H1 (cell line): ENCODE measurements at regions not wholly inside any gene's neighbourhood (a gene's known extent, or its start where the extent isn't known, plus 50 kb on each side); places are given as distances from the start of the nearest gene placed in this dataset.

Source experiments
- CTCF ChIA-PET: fragments of 300-600 bp; sonication (Branson Sonifier 250); formaldehyde crosslinking; loops from one replicate; lab custom pipeline; 2021; ENCODE audit not compliant: partially characterized antibody; lab: Charles Lee
- POLR2A ChIA-PET: fragments of 300-600 bp; sonication (Branson Sonifier 250); formaldehyde crosslinking; loops from one replicate; lab custom pipeline; 2021; ENCODE audit warnings: inconsistent platforms; ENCODE audit not compliant: partially characterized antibody; lab: Charles Lee
- DNase-seq, 2 experiments: peaks; one replicate each; pipeline versions ENCODE4 v3.0.0 to v3.0.0-alpha.2; 2010 to 2022; ENCODE audit warnings: low spot score in 2 of 2, low read depth in 1 of 2, mixed read lengths in 1 of 2
- FAIRE-seq: peaks from 2 replicates; lab custom pipeline; 2011; peaks lifted over from hg19 to GRCh38; lab: Jason Lieb, UNC
- H2AFZ ChIP-seq: 2 replicates; pipeline ENCODE4 v1.8.1; 2012; ENCODE audit warnings: low read length, inconsistent platforms
- H2AK5ac ChIP-seq: 2 replicates; pipeline ENCODE4 v1.6.1; 2013; ENCODE audit warnings: low read depth, low read length
- H2BK120ac ChIP-seq: replicated peaks from 2 replicates; pipeline ENCODE3; 2013; ENCODE audit warnings: low read depth, low read length, inconsistent platforms
- H2BK12ac ChIP-seq: 2 replicates; pipeline ENCODE4 v1.6.1; 2013; ENCODE audit warnings: low read depth, low read length
- H2BK15ac ChIP-seq: 2 replicates; pipeline ENCODE4 v1.6.1; 2013; ENCODE audit warnings: low read length
- H2BK20ac ChIP-seq: 2 replicates; pipeline ENCODE4 v1.6.1; 2013; ENCODE audit warnings: low read length
- H2BK5ac ChIP-seq: 2 replicates; pipeline ENCODE4 v1.6.1; 2013; ENCODE audit warnings: low read depth, low read length
- H3K14ac ChIP-seq: 2 replicates; pipeline ENCODE4 v1.6.1; 2013; ENCODE audit warnings: inconsistent platforms; ENCODE audit not compliant: insufficient read length
- H3K18ac ChIP-seq: 2 replicates; pipeline ENCODE4 v1.6.1; 2013; ENCODE audit warnings: low read length; ENCODE audit errors: extremely low read depth
- H3K23ac ChIP-seq: 2 replicates; pipeline ENCODE4 v1.6.1; 2013; ENCODE audit warnings: inconsistent platforms; ENCODE audit not compliant: insufficient read length
- H3K23me2 ChIP-seq: 2 replicates; pipeline ENCODE4 v1.6.1; 2013; ENCODE audit warnings: low read depth, low read length
- H3K27ac ChIP-seq: 2 replicates; pipeline ENCODE4 v1.6.1; 2011; ENCODE audit warnings: low read depth, low read length, inconsistent platforms
- H3K27me3 ChIP-seq, 4 experiments: replicated peaks in 1 of 4; 1 replicate in 1 of 4; 2 replicates in 3 of 4; pipeline versions ENCODE4 v1.6.1 to v1.8.1; 2011 to 2013; ENCODE audit warnings: low read length in 3 of 4, mild to moderate bottlenecking in 3 of 4, inconsistent platforms in 2 of 4, mixed read lengths in 2 of 4, moderate library complexity in 1 of 4; ENCODE audit not compliant: control insufficient read depth in 3 of 4, insufficient read depth in 3 of 4; ENCODE audit errors: extremely low read depth in 1 of 4
- H3K36me3 ChIP-seq, 4 experiments: 2 replicates each; pipeline versions ENCODE4 v1.6.1 to v1.8.1; 2011 to 2013; ENCODE audit warnings: mild to moderate bottlenecking in 4 of 4, low read length in 3 of 4, moderate library complexity in 2 of 4, control low read depth in 1 of 4, inconsistent platforms in 1 of 4; ENCODE audit not compliant: insufficient read depth in 4 of 4, control insufficient read depth in 2 of 4
- H3K4ac ChIP-seq: replicated peaks from 2 replicates; pipeline ENCODE3; 2013; ENCODE audit warnings: low read length, low read depth, mixed read lengths, inconsistent platforms; ENCODE audit not compliant: insufficient read length
- H3K4me1 ChIP-seq, 4 experiments: replicated peaks in 1 of 4; 1 replicate in 1 of 4; 2 replicates in 3 of 4; pipeline versions ENCODE4 v1.6.1 to v1.8.1; 2011 to 2013; ENCODE audit warnings: low read length in 3 of 4, inconsistent platforms in 2 of 4, mixed read lengths in 1 of 4; ENCODE audit not compliant: insufficient read depth in 4 of 4, control insufficient read depth in 3 of 4
- H3K4me2 ChIP-seq, 2 experiments: 2 replicates each; pipeline versions ENCODE4 v1.6.1 to v1.8.1; 2011 to 2013; ENCODE audit warnings: low read depth in 2 of 2, low read length in 2 of 2, control low read depth in 1 of 2, inconsistent platforms in 1 of 2, mild to moderate bottlenecking in 1 of 2; ENCODE audit not compliant: insufficient read depth in 1 of 2
- H3K4me3 ChIP-seq, 4 experiments: fragments of 200-600, 300-600 bp in 1 of 4; sonication (generic), shearing (Covaris generic), sonication (Bioruptor Twin) in 1 of 4; 2 replicates each; pipeline versions ENCODE4 v1.5.1 to v1.8.1; 2011 to 2016; ENCODE audit warnings: low read length in 4 of 4, low read depth in 3 of 4, control low read depth in 2 of 4, inconsistent platforms in 2 of 4, mild to moderate bottlenecking in 2 of 4, mixed read lengths in 1 of 4, moderate library complexity in 1 of 4; ENCODE audit not compliant: insufficient read depth in 2 of 4; ENCODE audit errors: extremely low read depth in 1 of 4
- H3K56ac ChIP-seq: replicated peaks from 2 replicates; pipeline ENCODE3; 2013; ENCODE audit warnings: low read depth, mild to moderate bottlenecking, mixed read lengths, low read length, inconsistent platforms; ENCODE audit not compliant: insufficient read length
- H3K79me1 ChIP-seq: 2 replicates; pipeline ENCODE4 v1.6.1; 2013; ENCODE audit warnings: low read depth, low read length, control low read depth
- H3K79me2 ChIP-seq, 2 experiments: 2 replicates each; pipeline versions ENCODE4 v1.6.1 to v1.8.1; 2012 to 2013; ENCODE audit warnings: low read length in 2 of 2, mild to moderate bottlenecking in 2 of 2, inconsistent platforms in 1 of 2; ENCODE audit not compliant: insufficient read depth in 2 of 2, control insufficient read depth in 1 of 2
- H3K9ac ChIP-seq, 4 experiments: replicated peaks in 1 of 4; 1 replicate in 1 of 4; 2 replicates in 3 of 4; pipeline versions ENCODE4 v1.6.1 to v1.8.1; 2011 to 2013; ENCODE audit warnings: low read depth in 3 of 4, low read length in 3 of 4, control low read depth in 2 of 4, mild to moderate bottlenecking in 2 of 4, moderate library complexity in 2 of 4, inconsistent platforms in 1 of 4; ENCODE audit errors: extremely low read depth in 1 of 4
- H3K9me3 ChIP-seq, 2 experiments: 2 replicates each; pipeline versions ENCODE4 v1.6.1 to v1.8.1; 2012 to 2013; ENCODE audit warnings: mild to moderate bottlenecking in 2 of 2, moderate library complexity in 2 of 2, control low read depth in 1 of 2, inconsistent platforms in 1 of 2, low read depth in 1 of 2, low read length in 1 of 2, mixed read lengths in 1 of 2; ENCODE audit not compliant: insufficient read depth in 2 of 2
- H4K20me1 ChIP-seq, 2 experiments: replicated peaks in 1 of 2; 2 replicates each; pipeline versions ENCODE3 to v1.8.1; 2011 to 2013; ENCODE audit warnings: inconsistent platforms in 2 of 2, low read length in 2 of 2, mild to moderate bottlenecking in 1 of 2; ENCODE audit not compliant: insufficient read depth in 2 of 2, control insufficient read depth in 1 of 2
- H4K5ac ChIP-seq: 2 replicates; pipeline ENCODE4 v1.6.1; 2013; ENCODE audit warnings: low read length, low read depth, mixed read lengths, inconsistent platforms; ENCODE audit not compliant: insufficient read length
- H4K8ac ChIP-seq: 2 replicates; pipeline ENCODE4 v1.8.0; 2013; ENCODE audit warnings: mild to moderate bottlenecking, moderate library complexity, low read length, inconsistent platforms; ENCODE audit not compliant: insufficient read depth; ENCODE audit errors: extremely low read depth
- H4K91ac ChIP-seq: replicated peaks from 2 replicates; pipeline ENCODE3; 2013; ENCODE audit warnings: low read length, mixed read lengths, inconsistent platforms; ENCODE audit not compliant: insufficient read length
- CREB1 ChIP-seq: IDR thresholded peaks from 2 replicates; pipeline ENCODE4 v1.6.1; 2012; ENCODE audit warnings: inconsistent platforms
- EGR1 ChIP-seq: IDR thresholded peaks from 2 replicates; pipeline ENCODE4 v1.6.1; 2011; ENCODE audit warnings: low read depth, low read length, borderline replicate concordance
- JUN ChIP-seq: IDR thresholded peaks from 2 replicates; pipeline ENCODE4 v1.6.1; 2011; ENCODE audit warnings: low read depth, mild to moderate bottlenecking, improper control_type of control experiment, low read length
- KDM5A ChIP-seq: fragments of 200-600 bp; IDR thresholded peaks from 2 replicates; pipeline ENCODE4 v1.7.1; 2012; ENCODE audit warnings: mild to moderate bottlenecking, low read length, inconsistent platforms, mixed read lengths
- MAX ChIP-seq: IDR thresholded peaks from 2 replicates; pipeline ENCODE4 v1.6.1; 2012; ENCODE audit warnings: inconsistent platforms
- POLR2A ChIP-seq, 2 experiments: IDR thresholded peaks; 1 replicate in 1 of 2; 2 replicates in 1 of 2; pipeline ENCODE4 v1.6.1; 2011; ENCODE audit warnings: low read depth in 2 of 2, low read length in 2 of 2, mild to moderate bottlenecking in 2 of 2; ENCODE audit errors: control extremely low read depth in 1 of 2
- RFX5 ChIP-seq: IDR thresholded peaks from 2 replicates; pipeline ENCODE4 v1.6.1; 2011; ENCODE audit warnings: low read depth, low read length, improper control_type of control experiment, borderline replicate concordance
- TBP ChIP-seq: IDR thresholded peaks from 2 replicates; pipeline ENCODE4 v1.6.1; 2011; ENCODE audit warnings: low read depth, low read length, improper control_type of control experiment
- TCF12 ChIP-seq: IDR thresholded peaks from 2 replicates; pipeline ENCODE4 v1.6.1; 2011; ENCODE audit warnings: low read depth, mild to moderate bottlenecking, low read length
- WGBS, 2 experiments: shearing (Covaris generic) in 1 of 2; methylation state at CpG; one replicate each; pipeline versions ENCODE4 v1.1.6 to v1.1.7; 2013 to 2015; ENCODE audit warnings: low lambda C conversion rate in 2 of 2, mixed read lengths in 2 of 2, inconsistent platforms in 1 of 2, low coverage in 1 of 2, missing lambda C conversion rate in 1 of 2; ENCODE audit not compliant: insufficient replicate concordance in 2 of 2, insufficient coverage in 1 of 2, insufficient read length in 1 of 2; ENCODE audit errors: extremely low coverage in 1 of 2, missing lambda C conversion rate in 1 of 2; 5-methylcytosine and 5-hydroxymethylcytosine counted together

DNA sequence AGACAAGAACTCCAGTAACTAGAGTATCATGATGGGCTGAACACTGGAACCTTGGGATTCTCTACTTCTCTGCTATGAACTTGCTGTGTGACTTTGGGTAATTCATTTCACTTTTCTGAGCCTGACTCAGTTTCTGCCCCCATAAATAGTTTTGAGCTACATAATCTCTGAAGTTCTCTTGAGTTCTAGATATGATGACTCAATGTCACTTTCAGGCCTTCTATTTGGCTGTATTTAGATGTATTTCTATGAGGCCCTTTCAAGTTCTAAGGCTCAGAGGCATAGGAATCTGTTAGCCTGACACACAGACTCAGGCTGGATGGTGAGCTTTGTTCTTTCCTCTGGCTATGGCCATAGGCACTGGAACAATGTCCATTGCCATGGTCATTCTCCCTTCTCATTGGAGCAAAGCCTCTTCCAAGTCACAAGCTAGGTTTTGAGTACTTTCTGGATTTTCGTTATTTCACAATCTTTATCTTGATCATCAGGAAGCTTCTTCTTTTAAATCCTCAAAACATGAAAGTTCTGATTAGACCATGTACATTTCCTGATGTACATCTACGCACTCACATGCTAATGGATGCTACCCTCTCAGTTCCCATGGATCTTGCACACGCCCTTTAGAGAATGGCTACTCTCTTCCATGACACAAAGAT, 101.6 kb downstream of the TES start:
- DNase-seq, result no peak
- Histone ChIP-seq H2BK120ac (no peak overlapping the region), H3K4me1 (0 out of 7 replicates have a peak, but pooled peaks cover 0 to 3% (median 0%) of the 10 kb centered on the region in 4 experiments), H3K9ac (no peak overlapping the region), H3K36me3 (no peaks in the 10 kb centered on the region), H2BK15ac (no peak overlapping the region), H4K20me1 (no peaks in the 10 kb centered on the region), H2AK5ac (no peak overlapping the region), H2AFZ (no peak overlapping the region), H3K14ac (no peak overlapping the region), H4K8ac (no peak overlapping the region), H4K91ac (no peak overlapping the region)
- 92% methylated on average over 3 of the region's 3 CpGs; no CpG with 5 or more reads in 1 of the 2 experiments for WGBS, 2 experiments
- CTCF ChIA-PET, result interaction anchor here (1.8 kb wide), 1 partner anchor 280 kb away, joined by 4 read pairs; no protein-coding TSS in a partner anchor
- TF ChIP-seq CREB1 (no peak), POLR2A (IDR thresholded peaks at IDR 0.05; ENCODE audit: control extremely low read depth in 1 of 2, low read depth in 2 of 2, low read length in 2 of 2) (no peak), TCF12 (no peak), RFX5 (no peak), MAX (no peak), JUN (no peak), TBP (no peak), KDM5A (no peak), EGR1 (no peak)
- TF ChIP-seq, all 59 proteins: peak for 0
- no peak overlapping the region for H2BK20ac ChIP-seq
- H2BK12ac ChIP-seq, result no peak overlapping the region
- H3K23ac ChIP-seq, result no peak overlapping the region
- H3K4me3 ChIP-seq, result no peak overlapping the region
- H3K56ac ChIP-seq, result no peak overlapping the region
- no peaks in the 10 kb centered on the region for H3K23me2 ChIP-seq
- no peaks in the 10 kb centered on the region for H3K79me1 ChIP-seq
- POLR2A ChIA-PET, result no interaction called here
- no peaks in the 10 kb centered on the region for H3K27me3 ChIP-seq
- H3K4ac ChIP-seq, result no peak overlapping the region
- H3K9me3 ChIP-seq, result no peaks in the 10 kb centered on the region
- H3K27ac ChIP-seq, result no peak overlapping the region
- FAIRE-seq, result no peak
- no peak overlapping the region for H2BK5ac ChIP-seq
- no peak overlapping the region for H4K5ac ChIP-seq
- no peak overlapping the region for H3K4me2 ChIP-seq
- H3K79me2 ChIP-seq, result no peaks in the 10 kb centered on the region
- no peak overlapping the region for H3K18ac ChIP-seq
